Tibial nerve (tissue), 4 donors: ENCODE measurements at regions not wholly inside any gene's neighbourhood (a gene's known extent, or its start where the extent isn't known, plus 50 kb on each side); places are given as distances from the start of the nearest gene placed in this dataset.

ENCODE experiments used
- EP300 ChIP-seq, 2 donors: sonication (generic); formaldehyde crosslinking; IDR thresholded peaks; one replicate each; pipeline ENCODE4 v1.6.1; 2017; ENCODE audit warnings: antibody characterized with exemption in 2 of 2, mild to moderate bottlenecking in 1 of 2
- POLR2A ChIP-seq, 2 donors: fragments of 450-650 bp; IDR thresholded peaks; one replicate each; pipeline ENCODE4 v1.6.1; 2017; ENCODE audit warnings: antibody characterized with exemption in 2 of 2, mild to moderate bottlenecking in 2 of 2, moderate library complexity in 2 of 2
- TF ChIP-seq, protein P1 (sequence below), 5 experiments: fragments of 200-600 bp in 3 of 5; fragments of 450-650 bp in 2 of 5; sonication (generic) in 3 of 5; IDR thresholded peaks; one replicate each; pipeline ENCODE4 v1.5.1; 2016 to 2019; ENCODE audit warnings: antibody characterized with exemption in 5 of 5, mild to moderate bottlenecking in 3 of 5, moderate library complexity in 2 of 5

DNA sequence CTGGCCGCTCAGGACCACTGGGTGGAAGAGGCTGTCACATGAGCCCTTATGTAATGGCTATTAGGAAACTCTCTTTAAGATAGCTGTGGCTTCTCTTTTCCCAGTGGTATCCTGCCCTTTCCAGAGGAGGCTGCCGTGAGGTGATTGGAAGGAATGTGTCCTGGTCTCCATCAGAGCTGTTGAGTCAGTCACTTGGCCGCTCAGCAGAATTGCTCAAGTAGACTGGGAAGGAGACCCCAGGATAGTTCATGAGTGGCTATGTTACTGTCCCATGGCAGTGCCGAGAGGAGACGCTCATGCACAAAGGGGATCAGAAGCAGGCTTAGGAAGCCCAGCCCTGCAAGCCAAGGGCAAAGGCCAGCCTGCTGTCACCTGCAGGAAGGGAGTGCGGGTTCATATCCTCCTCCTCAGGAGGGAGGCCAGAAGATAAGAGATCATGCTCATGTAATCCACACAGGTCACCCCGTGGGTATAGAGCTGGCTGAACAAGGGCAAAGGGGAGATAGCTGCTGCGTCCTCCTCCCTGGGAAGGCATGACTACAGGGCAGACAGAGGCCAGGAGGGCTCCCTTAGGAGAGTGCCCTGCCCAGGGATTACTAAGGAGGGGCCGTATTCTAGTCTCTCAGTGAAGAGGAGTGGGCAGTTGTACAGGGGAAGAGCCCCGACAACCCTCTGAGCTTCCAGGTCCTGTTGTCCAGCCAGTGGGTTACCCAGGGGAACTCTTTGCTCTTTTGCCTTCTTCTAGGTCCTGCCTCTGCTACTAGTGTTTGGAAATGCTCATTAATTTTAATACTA lies 137.0 kb upstream of the MAX start:
- TF ChIP-seq, protein P1, sequence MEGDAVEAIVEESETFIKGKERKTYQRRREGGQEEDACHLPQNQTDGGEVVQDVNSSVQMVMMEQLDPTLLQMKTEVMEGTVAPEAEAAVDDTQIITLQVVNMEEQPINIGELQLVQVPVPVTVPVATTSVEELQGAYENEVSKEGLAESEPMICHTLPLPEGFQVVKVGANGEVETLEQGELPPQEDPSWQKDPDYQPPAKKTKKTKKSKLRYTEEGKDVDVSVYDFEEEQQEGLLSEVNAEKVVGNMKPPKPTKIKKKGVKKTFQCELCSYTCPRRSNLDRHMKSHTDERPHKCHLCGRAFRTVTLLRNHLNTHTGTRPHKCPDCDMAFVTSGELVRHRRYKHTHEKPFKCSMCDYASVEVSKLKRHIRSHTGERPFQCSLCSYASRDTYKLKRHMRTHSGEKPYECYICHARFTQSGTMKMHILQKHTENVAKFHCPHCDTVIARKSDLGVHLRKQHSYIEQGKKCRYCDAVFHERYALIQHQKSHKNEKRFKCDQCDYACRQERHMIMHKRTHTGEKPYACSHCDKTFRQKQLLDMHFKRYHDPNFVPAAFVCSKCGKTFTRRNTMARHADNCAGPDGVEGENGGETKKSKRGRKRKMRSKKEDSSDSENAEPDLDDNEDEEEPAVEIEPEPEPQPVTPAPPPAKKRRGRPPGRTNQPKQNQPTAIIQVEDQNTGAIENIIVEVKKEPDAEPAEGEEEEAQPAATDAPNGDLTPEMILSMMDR (IDR thresholded peaks at IDR 0.05), result no peak
- no peak for TF ChIP-seq POLR2A (IDR thresholded peaks at IDR 0.05)
- no peak for TF ChIP-seq EP300 (IDR thresholded peaks at IDR 0.05)
